Choroid plexus epithelial cell (primary cell): ENCODE measurements at regions not wholly inside any gene's neighbourhood (a gene's known extent, or its start where the extent isn't known, plus 50 kb on each side); places are given as distances from the start of the nearest gene placed in this dataset.

Experiments used
- DNase-seq: peaks from one replicate; pipeline ENCODE4 v3.0.0-alpha.2; 2010; ENCODE audit warnings: low read depth
- H3K4me3 ChIP-seq: 2 replicates; pipeline ENCODE4 v1.5.1; 2011; ENCODE audit warnings: low read depth, mild to moderate bottlenecking, control low read depth, low read length, moderate library complexity
- TF ChIP-seq, protein P1 (sequence below): conservative IDR thresholded peaks from 2 replicates; pipeline ENCODE4 v1.5.1; 2011; ENCODE audit warnings: low read depth, mild to moderate bottlenecking, control low read depth, inconsistent platforms, low read length, moderate library complexity

DNA sequence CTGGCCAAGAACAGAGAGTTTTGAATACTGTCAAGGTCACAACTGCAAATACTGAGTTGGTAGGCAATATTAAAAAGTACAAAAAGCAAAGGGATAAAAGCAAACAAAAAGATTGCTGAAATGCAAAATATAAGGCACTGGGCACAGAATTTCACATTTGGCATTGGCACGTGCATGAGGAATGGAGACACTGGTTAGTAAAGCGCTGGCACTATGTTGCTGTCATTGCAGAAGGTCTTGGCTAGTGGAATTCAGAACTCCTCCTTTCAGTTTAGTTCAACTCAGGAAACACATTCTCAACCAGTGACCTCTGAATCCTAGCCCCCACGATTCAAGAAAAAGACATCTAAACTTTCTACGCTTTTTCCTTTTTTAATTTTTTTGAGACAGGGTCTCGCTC is 111.8 kb upstream of the PSMD7 start:
- TF ChIP-seq, protein P1, sequence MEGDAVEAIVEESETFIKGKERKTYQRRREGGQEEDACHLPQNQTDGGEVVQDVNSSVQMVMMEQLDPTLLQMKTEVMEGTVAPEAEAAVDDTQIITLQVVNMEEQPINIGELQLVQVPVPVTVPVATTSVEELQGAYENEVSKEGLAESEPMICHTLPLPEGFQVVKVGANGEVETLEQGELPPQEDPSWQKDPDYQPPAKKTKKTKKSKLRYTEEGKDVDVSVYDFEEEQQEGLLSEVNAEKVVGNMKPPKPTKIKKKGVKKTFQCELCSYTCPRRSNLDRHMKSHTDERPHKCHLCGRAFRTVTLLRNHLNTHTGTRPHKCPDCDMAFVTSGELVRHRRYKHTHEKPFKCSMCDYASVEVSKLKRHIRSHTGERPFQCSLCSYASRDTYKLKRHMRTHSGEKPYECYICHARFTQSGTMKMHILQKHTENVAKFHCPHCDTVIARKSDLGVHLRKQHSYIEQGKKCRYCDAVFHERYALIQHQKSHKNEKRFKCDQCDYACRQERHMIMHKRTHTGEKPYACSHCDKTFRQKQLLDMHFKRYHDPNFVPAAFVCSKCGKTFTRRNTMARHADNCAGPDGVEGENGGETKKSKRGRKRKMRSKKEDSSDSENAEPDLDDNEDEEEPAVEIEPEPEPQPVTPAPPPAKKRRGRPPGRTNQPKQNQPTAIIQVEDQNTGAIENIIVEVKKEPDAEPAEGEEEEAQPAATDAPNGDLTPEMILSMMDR: no peak
- no peak overlapping the region for H3K4me3 ChIP-seq
- DNase-seq: no peak

DNA sequence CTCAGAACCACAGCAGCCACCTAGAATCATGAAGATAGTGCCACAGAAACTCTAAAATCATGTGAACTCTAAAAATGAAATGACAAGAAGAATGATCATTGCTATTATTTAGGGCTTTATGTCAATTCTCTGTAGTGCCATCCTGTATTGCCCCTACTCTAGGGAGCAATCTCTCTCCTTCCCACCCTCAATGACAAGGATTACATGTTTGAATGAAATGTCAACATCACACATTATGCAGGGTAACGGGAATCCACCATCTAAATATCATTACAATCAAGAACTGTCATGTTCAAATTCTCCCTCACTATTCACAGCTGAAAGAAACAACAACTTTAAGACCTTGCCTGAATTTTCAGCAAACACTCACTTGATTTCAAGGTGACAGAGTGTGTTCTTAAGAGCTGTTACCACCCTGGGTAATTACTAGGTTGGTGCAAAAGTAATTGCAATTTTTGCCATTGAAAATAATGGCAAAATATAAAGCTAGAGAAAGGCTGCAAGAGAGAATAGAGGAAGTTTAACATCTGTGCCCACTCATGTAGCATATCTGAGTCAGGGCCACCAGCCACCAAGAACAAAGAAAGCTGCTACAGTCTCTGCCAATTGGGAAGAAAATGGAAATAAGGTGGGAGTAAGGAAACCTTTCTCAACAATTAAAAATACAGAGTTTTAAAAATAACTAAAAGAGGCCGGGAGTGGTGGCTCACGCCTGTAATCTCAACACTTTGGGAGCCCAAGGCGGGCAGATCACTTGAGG is 112.8 kb upstream of the PSMD7 start:
- H3K4me3 ChIP-seq: no peak overlapping the region
- DNase-seq: no peak
- TF ChIP-seq, protein P1: no peak

DNA sequence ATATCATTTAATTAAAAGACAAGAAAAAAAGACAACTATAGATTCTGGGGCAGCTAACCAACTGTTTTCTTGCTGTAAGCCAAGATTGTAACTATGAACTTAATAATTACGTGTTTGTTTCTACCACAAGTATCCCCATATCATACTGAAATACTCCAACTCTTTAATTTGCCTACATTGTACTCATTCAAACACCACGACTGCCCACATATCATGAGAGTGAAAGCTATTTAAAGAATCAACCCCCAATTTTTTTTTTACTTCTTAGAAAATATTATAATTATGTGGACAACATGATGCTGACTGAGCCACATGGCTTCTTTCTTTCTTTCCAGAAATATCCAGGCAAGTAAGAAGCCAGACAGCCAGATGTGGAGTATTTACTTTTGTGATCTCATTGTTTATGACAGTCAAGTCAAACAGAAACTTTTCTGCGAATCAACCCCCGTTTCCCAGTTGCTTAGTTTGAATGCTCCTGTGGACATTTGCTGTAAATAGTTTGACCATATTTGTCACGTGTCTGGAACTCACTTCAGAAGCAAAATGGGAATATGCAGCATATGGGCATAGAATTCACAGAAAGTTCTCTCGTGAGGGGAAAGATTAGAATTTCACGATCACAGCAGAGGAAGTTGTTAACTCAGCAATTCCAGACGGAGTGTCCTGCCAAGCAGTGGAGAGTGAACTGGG is 126.8 kb upstream of the PSMD7 start:
- peak; percentile 16 for DNase-seq
- TF ChIP-seq, protein P1: no peak
- peak overlapping the region; percentile 23 for H3K4me3 ChIP-seq

DNA sequence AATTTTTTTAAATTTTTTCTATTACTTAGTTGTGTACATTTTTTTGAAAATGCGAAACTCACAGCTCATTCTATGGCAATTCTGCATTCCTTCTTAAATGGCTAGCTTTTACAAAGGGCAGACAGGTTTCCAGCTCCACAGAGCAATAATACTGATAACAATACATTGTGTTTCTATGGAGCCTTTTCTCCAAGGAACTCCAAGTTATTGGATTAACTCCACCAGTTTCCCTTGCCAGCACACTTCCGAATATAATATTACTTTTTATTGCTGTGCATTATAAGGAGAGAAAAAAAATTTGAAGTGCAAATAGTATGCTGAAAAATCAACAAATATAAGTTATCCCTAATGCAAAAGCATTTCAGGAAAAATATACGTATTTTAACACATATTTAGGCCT is 127.5 kb upstream of the PSMD7 start:
- TF ChIP-seq, protein P1: no peak
- DNase-seq: no peak
- H3K4me3 ChIP-seq: no peak overlapping the region

DNA sequence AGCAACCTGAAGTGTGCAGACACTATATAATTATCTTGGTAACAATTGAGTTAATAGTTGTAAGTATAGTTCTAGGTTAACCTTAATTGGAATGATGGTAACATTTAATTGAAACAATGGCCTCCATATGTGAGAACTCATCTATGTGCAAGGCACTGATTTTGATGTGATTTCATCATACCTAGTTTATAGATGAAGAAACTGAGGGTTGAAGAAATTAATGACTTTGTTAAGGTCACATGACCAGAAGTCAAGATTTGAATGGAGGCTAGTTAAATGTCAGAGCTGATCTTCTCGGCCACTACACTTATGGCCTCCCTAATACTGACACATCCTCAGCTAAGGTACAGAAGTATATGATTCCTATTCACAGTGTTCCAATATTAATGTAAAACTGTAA is 128.2 kb upstream of the PSMD7 start:
- TF ChIP-seq, protein P1: no peak
- H3K4me3 ChIP-seq: no peak overlapping the region
- no peak for DNase-seq

DNA sequence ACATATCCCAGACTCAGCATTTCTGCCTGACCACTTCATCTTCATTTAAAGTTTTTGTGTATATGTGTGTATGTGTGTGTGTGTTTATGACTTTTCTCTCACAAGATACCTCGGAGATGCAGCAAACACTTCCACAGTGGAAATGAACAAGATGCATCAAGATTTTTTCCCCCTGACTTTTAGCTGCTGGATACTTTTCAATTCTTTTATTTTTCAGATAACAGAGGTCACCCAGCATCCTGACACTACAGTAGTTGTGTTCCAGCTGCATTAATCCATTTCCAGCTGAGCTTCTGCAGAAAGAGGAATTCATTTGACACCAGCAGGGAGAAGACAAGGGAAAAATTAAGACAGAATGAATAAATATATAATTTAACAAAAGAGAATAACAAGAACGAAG is 130.2 kb upstream of the PSMD7 start:
- no peak overlapping the region for H3K4me3 ChIP-seq
- no peak for DNase-seq
- TF ChIP-seq, protein P1: no peak
